ENCODE measurements at regions not wholly inside any gene's neighbourhood (a gene's known extent, or its start where the extent isn't known, plus 50 kb on each side); places are given as distances from the start of the nearest gene placed in this dataset.
"Not testable (repeated sequence)": the region's sequence is repeated elsewhere in the genome, so short reads cannot be mapped to it uniquely, and the experiment has no call there.

- no peak for DNase-seq (ENCODE audit: low spot score)
Measured at GRCh38 chrX:11836284-11836683, 78.2 kb downstream of the MSL3 start.

DNA sequence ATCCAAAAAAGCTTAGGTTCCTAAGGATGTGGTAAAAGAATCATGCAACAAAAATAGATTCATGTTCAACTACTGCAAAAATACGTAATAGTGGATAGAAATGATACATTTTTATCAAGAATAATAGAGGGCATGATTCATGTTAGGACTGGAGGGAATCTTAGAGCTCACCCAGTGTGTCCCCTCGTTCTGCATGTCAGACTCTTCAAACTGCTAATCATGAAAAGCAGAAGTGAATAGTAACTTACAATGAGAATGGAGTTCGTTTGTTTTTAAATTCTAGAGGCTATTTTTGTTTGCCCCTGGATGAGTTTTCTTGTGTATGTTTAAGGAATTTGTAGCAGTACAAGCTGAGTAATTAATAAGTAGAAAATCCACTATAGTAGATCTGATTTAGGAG is 79.4 kb downstream of the MSL3 start:
- DNase-seq (ENCODE audit: low spot score): no peak

- DNase-seq (ENCODE audit: low spot score): no peak
Measured at GRCh38 chrX:11864171-11864570, 106.1 kb downstream of the MSL3 start.

DNA sequence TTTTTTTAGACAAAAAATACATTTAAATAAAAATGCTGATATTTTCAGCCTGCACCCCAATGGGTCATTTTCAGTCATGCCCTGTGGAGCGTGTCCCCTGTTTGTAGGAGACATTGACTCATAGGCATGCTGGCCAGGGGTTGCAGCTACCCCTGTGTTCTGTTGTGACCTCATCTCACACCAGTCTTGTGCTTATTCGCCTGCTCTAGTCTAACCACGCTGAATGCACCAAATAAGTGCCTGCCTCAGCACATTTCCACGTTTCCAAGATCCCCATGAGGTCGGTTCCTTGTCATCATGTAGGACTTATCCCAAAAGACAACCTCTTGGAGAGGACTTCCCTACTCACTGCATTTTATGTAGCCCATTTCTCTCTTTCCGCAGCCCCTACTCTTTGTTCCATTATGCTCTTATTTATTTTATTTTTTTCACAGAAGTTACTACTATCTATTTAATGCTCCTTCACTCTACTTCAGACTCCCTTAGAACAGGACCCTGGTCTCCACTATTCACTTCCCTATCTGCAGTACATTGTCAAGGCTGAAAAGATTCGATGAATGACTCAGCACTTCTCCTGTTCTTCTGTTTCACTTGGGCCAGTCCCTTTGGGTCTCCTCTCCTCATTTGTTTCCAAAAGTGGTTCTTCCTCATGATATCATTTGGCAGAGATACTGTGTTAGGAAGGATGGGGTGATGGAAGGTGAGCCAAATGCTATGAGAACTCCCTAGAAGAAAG is 109.7 kb downstream of the MSL3 start:
- no peak for DNase-seq (ENCODE audit: low spot score)

DNA sequence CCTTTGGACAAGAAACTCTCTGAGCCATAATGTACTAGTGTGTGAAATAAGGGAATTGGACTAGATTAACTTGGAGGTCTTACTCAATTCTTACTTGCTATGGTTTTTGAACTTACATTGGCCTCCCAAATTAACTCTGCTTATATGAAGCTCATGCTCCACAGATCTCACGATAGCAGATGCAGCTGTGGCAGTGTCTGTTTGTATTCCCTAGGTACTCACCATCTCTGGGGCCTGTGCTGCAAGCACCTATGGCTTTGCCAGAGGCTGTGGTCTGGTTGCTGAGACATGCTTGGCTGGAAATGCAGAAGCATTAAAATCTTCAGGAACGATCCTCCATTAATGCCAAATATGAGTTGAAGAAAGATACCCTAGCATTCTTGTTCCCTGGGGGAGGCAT is 112.8 kb downstream of the MSL3 start:
- DNase-seq (ENCODE audit: low spot score): no peak

GRCh38 chrX:11881485-11882170 is 123.6 kb downstream of the MSL3 start:
- no peak for DNase-seq (ENCODE audit: low spot score)

DNA sequence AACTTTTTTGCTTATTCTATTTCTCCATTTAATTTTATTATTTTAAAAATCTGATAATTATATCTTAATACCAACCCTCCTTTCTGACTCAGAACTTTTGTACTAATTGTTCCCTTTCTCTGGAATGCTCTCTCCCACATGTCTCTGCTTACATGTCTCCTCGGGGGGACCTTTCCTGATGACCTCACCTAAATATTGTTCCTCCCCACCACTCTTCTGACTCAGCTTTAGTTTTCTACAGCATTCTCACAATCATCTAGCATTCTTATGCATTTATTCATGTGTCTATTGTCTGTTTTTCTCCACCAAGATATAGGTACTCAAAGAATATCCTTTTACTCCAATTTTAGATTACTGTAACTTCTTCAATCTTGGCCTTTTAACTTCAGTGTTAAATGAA is 128.7 kb downstream of the MSL3 start:
- DNase-seq (ENCODE audit: low spot score): no peak

DNA sequence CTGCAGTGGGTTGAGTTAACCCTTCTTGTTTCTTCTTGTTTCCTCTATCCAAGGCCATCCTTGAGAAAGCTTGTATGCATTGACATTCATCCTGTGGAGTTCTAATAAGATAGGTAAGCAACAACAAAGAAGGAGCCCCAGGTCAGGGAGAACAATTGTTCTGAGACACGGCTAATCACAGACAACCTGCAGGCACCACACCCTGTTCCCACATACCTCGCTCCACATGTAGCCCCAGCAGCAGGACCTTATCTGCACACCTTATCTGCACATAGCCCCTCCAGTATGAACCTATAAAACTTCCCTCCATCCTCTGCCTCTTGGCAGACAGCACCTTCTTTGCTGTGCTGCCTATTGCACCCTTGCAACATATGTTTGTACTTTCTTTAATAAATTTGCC is 129.1 kb downstream of the MSL3 start:
- DNase-seq (ENCODE audit: low spot score): no peak

DNA sequence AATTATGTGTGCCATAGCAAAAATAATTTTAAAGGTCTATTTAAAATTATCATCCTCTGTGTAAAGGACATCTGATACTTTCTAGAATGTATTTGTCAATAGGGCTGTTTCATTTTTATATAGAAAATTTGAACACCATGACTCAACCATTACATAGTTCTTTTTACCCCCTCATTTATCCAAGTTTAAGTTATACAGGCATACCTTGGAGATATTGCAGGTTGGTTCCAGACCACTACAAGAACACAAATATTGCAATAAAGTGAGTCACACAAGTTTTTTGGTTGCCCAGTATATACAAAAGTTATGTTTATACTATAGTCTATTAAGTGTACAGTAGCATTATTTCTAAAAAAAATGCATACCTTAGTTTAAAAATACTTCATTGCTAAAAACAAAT is 130.4 kb downstream of the MSL3 start:
- no peak for DNase-seq (ENCODE audit: low spot score)

DNA sequence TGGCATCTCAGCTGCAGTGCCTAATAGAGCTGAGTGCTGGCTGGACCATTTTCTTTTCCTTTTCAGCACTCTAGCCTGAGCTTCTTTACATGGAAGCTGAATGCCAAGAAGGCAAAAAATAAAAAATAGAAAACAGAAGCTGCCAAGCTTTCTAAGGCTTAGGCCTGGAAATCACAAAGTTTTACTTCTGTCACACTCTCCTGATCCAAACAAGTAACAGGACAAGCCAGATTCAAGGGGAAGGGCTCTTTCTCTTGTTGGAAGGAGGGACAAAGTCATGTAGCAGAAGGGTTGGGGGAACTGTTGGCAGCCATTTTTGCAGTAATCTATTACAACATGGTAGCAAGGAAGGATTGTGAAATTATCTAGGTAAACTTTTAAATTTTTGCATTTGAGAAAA is 131.8 kb downstream of the MSL3 start:
- DNase-seq (ENCODE audit: low spot score): no peak

- no peak for DNase-seq (ENCODE audit: low spot score)
Measured at GRCh38 chrX:11890836-11891514, 132.9 kb downstream of the MSL3 start.

DNA sequence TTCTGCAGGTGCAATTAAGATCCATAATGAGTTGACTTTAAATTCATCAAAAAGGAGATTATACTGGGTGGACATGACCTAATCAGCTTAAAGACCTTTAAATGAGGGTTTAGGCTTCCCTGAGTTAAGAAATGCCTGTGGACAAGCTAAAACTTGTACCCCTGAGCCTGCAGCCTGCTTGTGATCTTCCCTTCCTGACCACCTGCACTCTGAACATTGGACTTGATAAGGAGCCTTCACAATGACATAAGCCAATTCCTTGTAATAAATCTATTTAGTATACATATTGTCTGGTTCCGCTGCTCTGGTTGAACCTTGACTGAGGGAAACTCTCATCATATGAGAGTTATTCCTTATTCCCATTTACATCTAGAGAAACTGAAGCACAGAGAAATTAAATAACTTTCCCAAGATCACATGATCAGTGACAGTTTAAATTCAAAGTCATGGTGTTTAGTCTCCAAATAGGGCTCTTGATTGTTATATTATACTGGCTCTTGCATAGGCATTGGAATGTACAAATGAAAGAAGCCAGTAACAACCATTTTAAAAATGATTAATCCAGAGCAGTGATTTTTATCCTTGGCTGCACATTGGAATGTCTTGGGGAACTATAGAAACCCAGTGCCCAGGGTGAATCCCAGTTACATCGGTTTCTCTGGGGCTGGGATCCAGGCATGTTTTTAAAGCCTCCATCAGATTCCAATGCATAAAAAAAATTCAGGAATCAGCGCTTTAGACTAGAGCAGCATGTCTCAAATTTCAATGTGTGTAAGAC is 136.1 kb downstream of the MSL3 start:
- DNase-seq (ENCODE audit: low spot score): no peak

DNA sequence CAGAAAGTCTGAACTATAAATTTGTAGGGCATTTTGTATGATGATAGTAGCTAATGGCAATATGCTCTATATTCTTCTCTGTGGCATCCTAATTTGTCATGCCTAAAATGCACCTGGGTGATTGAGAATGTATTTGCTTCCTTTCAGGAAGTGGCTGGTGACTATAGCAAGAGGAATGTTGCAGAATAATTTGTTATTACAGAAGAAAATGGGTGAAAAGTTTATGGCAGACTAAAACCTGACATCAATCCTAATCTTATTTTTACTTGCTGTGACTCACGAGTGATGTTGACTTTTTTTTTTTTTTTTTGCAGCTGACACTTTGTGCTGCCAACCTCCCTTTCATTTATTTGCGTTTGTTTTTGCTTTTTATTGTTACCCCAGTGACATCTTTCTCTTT is 141.1 kb downstream of the MSL3 start:
- no peak for DNase-seq (ENCODE audit: low spot score)

DNA sequence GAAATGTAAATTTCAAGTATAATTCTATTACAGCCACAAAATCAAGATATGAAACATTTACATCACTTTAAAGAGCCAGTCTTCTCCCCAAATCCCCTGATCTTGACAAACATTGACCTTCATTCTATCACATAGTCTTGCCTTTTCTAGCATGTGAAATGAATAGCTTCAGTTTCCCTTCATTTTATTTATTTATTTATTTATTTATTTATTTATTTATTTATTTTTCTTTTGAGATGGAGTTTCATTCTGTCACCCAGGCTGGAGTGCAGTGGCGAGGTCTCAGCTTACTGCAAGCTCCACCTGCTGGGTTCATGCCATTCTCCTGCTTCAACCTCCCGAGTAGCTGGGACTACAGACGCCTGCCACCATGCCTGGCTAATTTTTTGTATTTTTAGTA is 147.9 kb downstream of the MSL3 start:
- DNase-seq (ENCODE audit: low spot score): not testable (repeated sequence)

GRCh38 chrX:11908371-11908770 is 150.3 kb downstream of the MSL3 start:
- DNase-seq (ENCODE audit: low spot score): peak; percentile 8

- no peak for DNase-seq (ENCODE audit: low spot score)
Measured at GRCh38 chrX:11913001-11913400, 155.0 kb downstream of the MSL3 start.

DNA sequence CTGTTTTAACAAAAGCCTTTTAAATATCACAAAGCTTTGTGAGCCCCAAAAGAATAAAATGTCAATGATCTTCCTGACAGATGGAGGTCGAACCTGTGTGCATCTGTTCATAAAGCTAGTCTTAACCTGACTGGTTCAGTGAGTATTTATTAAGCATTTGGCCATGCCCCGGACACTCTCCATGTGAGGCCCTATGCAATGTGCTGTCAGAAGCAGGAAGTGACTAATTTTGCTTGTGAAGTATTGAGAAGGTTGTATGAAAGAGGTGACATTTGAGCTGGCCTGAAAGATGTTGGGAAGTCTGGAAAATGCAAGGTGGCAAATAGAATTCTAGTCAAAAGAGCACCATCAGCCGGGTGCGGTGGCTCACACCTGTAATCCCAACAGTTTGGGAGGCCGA is 171.4 kb downstream of the MSL3 start:
- no peak for DNase-seq (ENCODE audit: low spot score)

- DNase-seq (ENCODE audit: low spot score): no peak
Measured at GRCh38 chrX:11932423-11932822, 174.4 kb downstream of the MSL3 start.

- no peak for DNase-seq (ENCODE audit: low spot score)
Measured at GRCh38 chrX:11934089-11934488, 176.1 kb downstream of the MSL3 start.

DNA sequence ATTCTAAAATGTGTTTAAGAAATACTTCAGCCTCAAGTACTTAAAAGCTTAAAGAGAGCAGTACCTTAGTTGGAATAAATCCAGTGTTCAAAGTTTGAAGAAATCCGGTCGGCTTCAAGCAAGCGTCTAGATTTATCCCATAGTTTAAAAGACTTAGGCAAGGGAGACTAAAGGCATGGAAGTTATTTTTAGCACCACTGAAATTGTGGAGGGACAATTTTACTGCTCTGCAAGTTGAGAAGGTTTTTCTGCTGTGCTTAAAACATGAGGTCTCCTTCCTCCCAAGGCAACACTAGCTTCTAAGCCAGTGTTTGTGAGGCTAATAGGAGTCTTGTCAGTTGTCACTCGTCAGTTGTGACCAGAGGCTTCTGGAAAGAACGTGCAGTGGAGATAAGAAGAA is 183.5 kb downstream of the MSL3 start:
- DNase-seq (ENCODE audit: low spot score): no peak

GRCh38 chrX:11944501-11944900 is 186.5 kb downstream of the MSL3 start:
- DNase-seq (ENCODE audit: low spot score): peak; percentile 57

- no peak for DNase-seq (ENCODE audit: low spot score)
Measured at GRCh38 chrX:11949291-11949690, 189.0 kb upstream of the FRMPD4 start.

All from AG20443 (cell line).